HG03354 (cell line): ENCODE measurements at regions not wholly inside any gene's neighbourhood (a gene's known extent, or its start where the extent isn't known, plus 50 kb on each side); places are given as distances from the start of the nearest gene placed in this dataset.

Source experiments
- ATAC-seq: cut with Tn5 transposase; IDR thresholded peaks from one replicate; pipeline ENCODE4 v1.9.1; 2021; ENCODE audit warnings: mild to moderate bottlenecking; ENCODE audit not compliant: unreplicated experiment, poor library complexity, severe bottlenecking

DNA sequence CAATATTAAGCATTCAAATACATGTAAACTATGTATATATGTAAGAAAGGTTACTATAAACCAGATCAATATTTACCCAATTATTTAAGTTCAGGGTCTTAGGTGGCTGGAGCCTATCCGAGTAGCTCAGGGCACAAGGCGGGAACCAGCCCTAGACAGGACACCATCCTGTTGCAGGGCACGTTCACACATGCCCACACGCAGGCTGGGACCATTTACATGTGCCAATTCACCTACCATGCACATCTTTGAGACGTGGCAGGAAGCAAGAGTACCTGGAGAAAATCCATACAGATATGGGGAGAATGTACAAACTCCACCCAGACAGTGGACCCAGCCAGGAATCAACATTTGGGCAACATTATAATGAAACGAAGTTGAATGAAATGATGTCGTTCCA lies 263.0 kb upstream of the E2F7 start:
- no peak for ATAC-seq

DNA sequence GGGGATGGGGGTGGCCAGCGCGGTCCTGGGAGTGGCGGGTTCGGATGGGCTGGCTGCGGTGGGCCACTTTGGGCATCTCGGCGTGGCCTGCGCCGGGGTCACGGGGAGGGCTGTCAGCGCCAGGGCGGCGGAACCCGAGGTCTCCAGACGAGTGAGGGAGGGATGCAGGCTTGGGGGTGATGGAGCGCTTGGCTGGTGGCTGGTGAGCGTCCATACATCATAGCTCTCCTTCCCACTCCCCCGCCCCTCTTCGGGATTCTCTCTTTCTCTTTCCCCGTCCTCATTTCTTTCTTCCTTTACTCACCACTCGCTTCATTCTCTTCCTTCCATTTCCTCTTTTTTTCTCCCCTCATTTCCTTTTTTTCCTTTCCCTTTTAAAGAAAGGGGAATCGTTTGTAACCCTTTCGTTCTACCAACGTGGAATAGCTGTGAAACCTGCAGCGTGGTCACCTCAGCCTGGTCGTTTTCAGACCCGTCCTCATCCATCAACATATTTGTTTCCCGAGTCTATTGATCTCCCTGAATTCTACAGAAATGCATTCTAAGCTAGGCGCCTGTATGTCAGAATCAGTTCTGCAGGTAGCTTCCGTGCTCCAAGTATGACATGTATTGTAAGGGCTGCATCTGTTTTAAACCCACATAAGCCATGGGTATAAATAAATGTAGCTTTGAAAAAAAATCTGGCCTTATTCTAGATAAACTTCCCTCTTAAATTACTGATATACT lies 260.3 kb upstream of the E2F7 start:
- no peak for ATAC-seq

DNA sequence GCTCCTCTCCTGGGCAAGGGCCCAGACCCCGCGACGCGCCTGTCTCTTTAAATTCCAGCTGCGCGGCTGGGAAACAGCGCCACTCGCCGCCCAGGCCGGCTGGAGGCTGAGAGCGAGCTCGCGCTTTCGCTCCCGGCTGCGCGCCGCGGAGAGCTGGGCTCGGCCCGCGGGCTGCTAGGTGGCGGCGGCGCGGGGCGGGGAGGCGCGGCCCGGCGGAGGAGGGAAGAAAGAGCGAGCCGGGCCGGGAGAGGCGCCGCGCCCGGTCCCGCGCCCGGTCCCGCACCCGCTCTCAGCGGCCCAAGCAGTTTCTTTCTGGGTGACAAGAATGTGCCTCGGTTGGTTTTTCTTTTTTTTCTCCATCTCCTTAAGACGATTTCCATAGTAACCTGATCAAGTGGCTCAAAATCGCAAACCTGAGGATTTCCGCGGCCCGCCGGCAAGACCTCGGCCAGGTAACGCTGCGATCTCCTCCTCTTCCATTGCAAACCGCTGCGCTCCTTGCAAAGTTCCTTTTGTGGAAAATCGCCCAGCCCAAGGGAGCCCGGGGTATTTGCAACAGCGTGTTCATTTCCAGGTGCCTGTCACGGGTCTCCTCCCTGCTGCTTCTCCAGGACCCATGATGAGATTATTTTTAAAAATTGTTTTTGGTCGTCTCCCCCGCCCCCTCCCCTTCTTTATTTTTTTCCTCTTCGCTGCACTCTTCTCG lies 259.5 kb upstream of the E2F7 start:
- ATAC-seq, result peak; percentile 93

DNA sequence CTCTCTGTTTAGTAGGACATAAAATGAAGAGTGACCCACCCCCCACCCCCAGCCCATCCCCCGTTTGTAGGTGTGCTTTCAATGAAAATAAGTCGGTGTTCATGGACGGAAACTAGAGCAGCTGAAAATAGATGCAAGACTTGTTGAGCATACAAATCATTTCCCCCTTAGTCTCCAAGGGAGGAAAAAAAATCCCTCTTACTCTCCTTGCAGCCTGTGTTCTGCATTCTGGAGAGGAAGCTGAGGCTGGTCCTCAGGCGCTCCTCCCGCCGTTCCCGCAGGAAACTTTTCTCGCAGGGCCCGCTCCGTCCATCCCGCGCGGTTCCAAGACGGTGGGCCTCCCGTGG lies 259.0 kb upstream of the E2F7 start:
- ATAC-seq, result no peak

DNA sequence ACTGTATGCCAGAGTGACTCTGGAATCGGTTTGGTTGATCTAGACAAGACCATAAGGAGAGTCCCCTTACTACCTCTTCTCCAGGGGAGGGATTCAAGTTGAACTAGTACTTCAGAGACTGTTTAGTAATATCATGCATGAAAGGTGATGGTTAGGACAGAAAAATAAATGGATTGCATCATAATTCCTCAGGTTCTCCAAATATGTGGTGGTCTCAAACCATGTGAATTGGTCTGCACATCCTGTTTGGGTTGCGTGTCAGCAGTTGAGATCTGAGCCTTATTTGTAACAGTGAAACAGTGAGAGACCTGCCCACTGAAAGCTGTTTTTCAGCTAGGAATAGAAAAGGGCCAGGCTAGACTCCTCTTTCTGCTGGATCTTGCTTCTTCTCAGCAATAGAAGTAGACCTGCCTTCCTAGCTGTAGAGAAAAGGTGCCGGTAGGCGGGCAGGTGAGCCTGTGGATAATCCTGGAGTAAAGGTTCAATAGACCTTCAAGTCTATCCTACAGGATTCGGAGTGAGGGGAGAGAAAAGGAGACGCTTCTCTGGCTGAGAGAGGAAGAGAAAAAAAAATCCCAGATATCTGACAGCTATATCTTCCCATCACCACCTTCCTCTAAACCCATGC lies 258.5 kb upstream of the E2F7 start:
- ATAC-seq, result no peak

- no peak for ATAC-seq
These were observed 253.8 kb upstream of the E2F7 start for GRCh38 chr12:77319166-77319565.

GRCh38 chr12:77315407-77315806 lies 250.0 kb upstream of the E2F7 start:
- ATAC-seq, result no peak

GRCh38 chr12:77314378-77315052 lies 249.1 kb upstream of the E2F7 start:
- no peak for ATAC-seq

GRCh38 chr12:77308056-77308455 lies 242.7 kb upstream of the E2F7 start:
- no peak for ATAC-seq

- no peak for ATAC-seq
These were observed 235.4 kb upstream of the E2F7 start for GRCh38 chr12:77300811-77301210.

- no peak for ATAC-seq
These were observed 234.7 kb upstream of the E2F7 start for GRCh38 chr12:77299910-77300669.

DNA sequence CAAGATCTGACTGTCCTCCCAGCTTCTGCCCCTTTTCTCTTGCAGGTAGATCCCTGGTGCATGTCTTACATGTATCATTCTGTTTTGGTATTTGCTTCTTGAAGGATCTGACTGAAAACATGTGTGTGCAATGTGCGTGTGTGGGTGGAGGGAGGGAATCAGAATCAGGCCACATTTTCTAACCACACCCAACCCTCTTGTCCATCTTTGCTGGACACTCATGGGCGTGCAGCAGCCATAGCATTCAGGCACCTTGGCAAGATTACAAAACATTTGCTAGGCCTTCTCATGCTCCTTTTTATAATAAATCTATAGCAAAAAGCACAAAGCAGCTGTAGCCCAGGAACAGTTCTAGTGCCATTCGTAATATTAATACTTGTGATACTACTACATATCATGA lies 233.6 kb upstream of the E2F7 start:
- no peak for ATAC-seq

DNA sequence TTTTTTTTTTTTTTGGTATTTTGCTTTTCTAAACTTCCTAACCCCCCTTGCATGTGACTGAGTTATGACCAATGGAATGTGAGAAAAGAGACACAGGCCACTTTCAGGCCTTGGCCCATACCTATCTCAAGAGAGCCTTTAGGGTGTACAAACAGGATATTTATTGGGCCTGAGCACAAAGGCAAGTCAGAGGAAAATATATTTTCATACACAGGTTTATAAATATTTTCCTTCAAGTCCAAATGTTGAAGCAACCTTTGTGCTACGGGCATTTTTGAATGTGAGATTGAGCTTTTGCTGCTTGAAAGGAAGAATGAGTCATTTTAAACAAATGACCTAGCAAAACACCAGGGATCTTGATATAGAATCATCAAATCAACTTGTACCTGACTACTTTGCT lies 228.6 kb upstream of the E2F7 start:
- ATAC-seq, result no peak

- ATAC-seq, result no peak
These were observed 209.6 kb upstream of the E2F7 start for GRCh38 chr12:77274926-77275325.

DNA sequence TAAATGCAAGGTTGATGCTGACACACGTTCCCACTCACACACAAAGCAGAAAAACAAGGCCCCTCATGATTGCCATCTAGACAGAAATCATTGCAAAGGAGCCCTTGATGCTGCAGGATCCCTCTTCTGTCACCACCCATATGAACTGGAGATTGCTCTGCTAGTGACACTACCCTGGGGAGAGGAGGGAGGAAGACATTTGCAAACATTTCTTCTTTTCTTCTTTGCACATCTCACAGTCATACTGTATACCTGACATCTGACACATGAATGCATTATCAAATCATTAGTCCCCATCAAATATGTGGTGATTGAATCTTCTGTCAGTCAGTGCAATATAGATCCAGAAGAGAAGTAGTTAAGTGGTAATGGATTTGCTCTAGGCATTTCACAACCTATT lies 208.5 kb upstream of the E2F7 start:
- ATAC-seq, result no peak

- ATAC-seq, result no peak
These were observed 191.6 kb upstream of the E2F7 start for GRCh38 chr12:77256956-77257355.

GRCh38 chr12:77253321-77253720 lies 188.0 kb upstream of the E2F7 start:
- ATAC-seq, result no peak

DNA sequence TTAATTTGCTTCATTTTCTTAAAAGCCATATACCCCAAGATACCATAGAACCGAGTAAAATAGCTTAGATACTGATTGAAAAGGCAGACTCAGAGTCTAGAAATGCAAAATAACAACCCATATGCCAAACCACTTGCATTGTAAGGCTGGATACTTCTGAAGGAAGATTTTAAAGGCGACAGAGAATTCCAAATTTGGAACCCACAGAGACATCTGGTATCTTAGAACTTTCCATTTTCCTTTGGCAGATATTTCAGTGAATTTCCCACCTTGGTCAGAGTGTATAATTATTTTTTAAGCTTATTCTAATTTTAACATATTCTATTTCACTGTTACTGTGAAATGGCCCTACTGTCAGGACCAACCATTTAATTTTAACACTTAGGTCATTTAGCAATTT lies 186.4 kb upstream of the E2F7 start:
- no peak for ATAC-seq

GRCh38 chr12:77249892-77250291 lies 184.5 kb upstream of the E2F7 start:
- no peak for ATAC-seq

DNA sequence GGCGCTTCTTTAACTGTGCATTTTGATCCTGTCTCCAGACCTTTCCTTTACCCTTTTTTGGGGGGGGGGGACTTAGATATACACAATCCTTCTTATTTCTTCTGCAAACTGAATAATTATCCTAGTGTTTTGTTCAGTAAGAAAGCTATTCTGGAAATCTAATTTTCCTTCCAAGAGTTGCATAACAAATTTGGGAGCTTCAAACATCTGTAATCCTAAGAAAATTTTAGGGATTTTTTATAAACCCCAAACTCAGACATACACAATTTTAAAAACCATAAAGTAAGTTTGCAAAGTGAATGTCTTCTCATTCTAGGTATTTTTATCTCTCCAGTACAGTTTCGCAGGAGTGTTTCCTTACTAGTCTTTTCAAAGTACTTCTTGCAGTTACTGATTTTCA lies 182.7 kb upstream of the E2F7 start:
- ATAC-seq, result no peak
